ENCODE measurements at regions not wholly inside any gene's neighbourhood (a gene's known extent, or its start where the extent isn't known, plus 50 kb on each side); places are given as distances from the start of the nearest gene placed in this dataset.

GRCh38 chr16:5551909-5552308 is 454.3 kb upstream of the EEF2KMT start:
- H3K27ac ChIP-seq: no peak overlapping the region
- no peaks in the 10 kb centered on the region for H3K27me3 ChIP-seq
- TF ChIP-seq CTCF (IDR thresholded peaks at IDR 0.05) (no peak), POLR2A (IDR thresholded peaks at IDR 0.05) (no peak)
- no peaks in the 10 kb centered on the region for H3K4me1 ChIP-seq
- no peaks in the 10 kb centered on the region for H3K36me3 ChIP-seq
- H3K4me3 ChIP-seq: no peak overlapping the region
- no peaks in the 10 kb centered on the region for H3K9me3 ChIP-seq
- DNase-seq: no peak

GRCh38 chr16:5549802-5550201 is 452.2 kb upstream of the EEF2KMT start:
- no peaks in the 10 kb centered on the region for H3K36me3 ChIP-seq
- H3K27me3 ChIP-seq: no peaks in the 10 kb centered on the region
- no peaks in the 10 kb centered on the region for H3K9me3 ChIP-seq
- no peak for DNase-seq
- TF ChIP-seq CTCF (IDR thresholded peaks at IDR 0.05) (no peak), POLR2A (IDR thresholded peaks at IDR 0.05) (no peak)
- H3K4me3 ChIP-seq: no peak overlapping the region
- H3K4me1 ChIP-seq: no peaks in the 10 kb centered on the region
- no peak overlapping the region for H3K27ac ChIP-seq

DNA sequence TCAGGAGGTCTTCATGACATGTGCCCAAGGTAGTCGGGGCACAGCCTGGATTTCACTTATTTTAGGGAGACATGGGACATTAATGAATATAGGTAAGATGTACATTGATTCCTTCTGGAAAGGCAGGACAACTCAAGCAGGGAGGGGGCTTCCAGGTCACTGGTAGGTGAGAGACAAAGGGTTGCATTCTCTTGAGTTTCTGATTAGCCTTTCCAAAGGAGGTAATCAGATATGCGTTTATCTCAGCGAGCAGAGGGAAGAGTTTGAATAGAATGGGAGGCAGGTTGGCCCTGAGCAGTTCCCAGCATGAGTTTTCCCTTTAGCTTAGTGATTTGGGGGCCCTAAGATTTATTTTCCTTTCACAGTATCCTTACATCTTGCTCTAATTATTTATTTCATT is 443.8 kb upstream of the EEF2KMT start:
- no peaks in the 10 kb centered on the region for H3K4me1 ChIP-seq
- TF ChIP-seq POLR2A (IDR thresholded peaks at IDR 0.05) (no peak), CTCF (IDR thresholded peaks at IDR 0.05) (no peak)
- H3K27me3 ChIP-seq: no peaks in the 10 kb centered on the region
- no peaks in the 10 kb centered on the region for H3K36me3 ChIP-seq
- no peaks in the 10 kb centered on the region for H3K9me3 ChIP-seq
- H3K4me3 ChIP-seq: no peak overlapping the region
- H3K27ac ChIP-seq: no peak overlapping the region
- DNase-seq: no peak

GRCh38 chr16:5537347-5537746 is 439.8 kb upstream of the EEF2KMT start:
- Histone ChIP-seq H3K36me3 (no peaks in the 10 kb centered on the region), H3K9me3 (no peaks in the 10 kb centered on the region), H3K27me3 (no peaks in the 10 kb centered on the region), H3K4me1 (no peaks in the 10 kb centered on the region), H3K27ac (no peak overlapping the region), H3K4me3 (no peak overlapping the region)
- DNase-seq: no peak
- TF ChIP-seq POLR2A (IDR thresholded peaks at IDR 0.05): no peak
- TF ChIP-seq CTCF (IDR thresholded peaks at IDR 0.05): no peak

DNA sequence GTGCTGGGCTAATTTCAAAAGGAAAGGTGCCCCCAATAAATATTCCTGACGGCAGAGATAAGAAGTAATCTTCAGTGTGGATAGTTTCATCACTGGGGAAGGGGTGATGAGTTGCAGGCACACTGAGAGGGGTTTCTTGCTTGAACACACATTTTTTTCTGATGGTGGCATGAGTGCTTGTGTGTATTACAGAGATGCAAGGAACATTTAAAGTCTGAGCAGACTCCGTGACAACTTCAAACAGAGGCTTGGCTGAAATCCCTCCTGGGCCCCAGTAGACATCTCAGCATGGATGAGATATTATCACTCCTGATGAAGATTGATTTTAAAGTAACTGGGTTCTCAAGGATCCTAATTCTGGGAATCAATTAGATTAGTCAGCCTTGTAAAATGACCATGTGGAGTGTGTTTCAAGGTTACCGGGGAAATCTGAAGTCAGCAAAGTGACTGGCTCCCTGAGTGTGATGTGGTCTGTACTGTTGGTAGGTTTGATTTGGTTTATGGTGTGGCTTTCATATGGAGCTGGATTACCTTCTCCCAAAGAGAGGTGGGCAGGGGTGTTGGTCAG is 435.8 kb upstream of the EEF2KMT start:
- no peak for DNase-seq
- Histone ChIP-seq H3K4me1 (no peaks in the 10 kb centered on the region), H3K36me3 (no peaks in the 10 kb centered on the region), H3K27me3 (no peaks in the 10 kb centered on the region), H3K4me3 (no peak overlapping the region), H3K9me3 (no peaks in the 10 kb centered on the region), H3K27ac (no peak overlapping the region)
- TF ChIP-seq POLR2A (IDR thresholded peaks at IDR 0.05) (no peak), CTCF (IDR thresholded peaks at IDR 0.05) (no peak)

- no peak for TF ChIP-seq POLR2A (IDR thresholded peaks at IDR 0.05)
- no peak overlapping the region for H3K27ac ChIP-seq
- H3K9me3 ChIP-seq: no peaks in the 10 kb centered on the region
- no peak for DNase-seq
- no peaks in the 10 kb centered on the region for H3K27me3 ChIP-seq
- no peaks in the 10 kb centered on the region for H3K36me3 ChIP-seq
- H3K4me1 ChIP-seq: no peaks in the 10 kb centered on the region
- H3K4me3 ChIP-seq: no peak overlapping the region
Observed at GRCh38 chr16:5527817-5528216, 430.2 kb upstream of the EEF2KMT start.
